Coronary artery (tissue), 2 donors: ENCODE measurements at regions not wholly inside any gene's neighbourhood (a gene's known extent, or its start where the extent isn't known, plus 50 kb on each side); places are given as distances from the start of the nearest gene placed in this dataset.

Experiments
- DNase-seq: peaks from one replicate; pipeline ENCODE4 v3.0.0-alpha.2; 2017; ENCODE audit warnings: low spot score
- H3K27ac ChIP-seq, 2 donors: fragments of 200-600 bp; sonication (generic); one replicate each; pipeline ENCODE4 v1.5.1; 2016 to 2019
- H3K4me3 ChIP-seq: fragments of 200-600 bp; sonication (generic); 2 replicates; pipeline ENCODE4 v1.5.1; 2016; ENCODE audit warnings: mild to moderate bottlenecking, moderate library complexity
- TF ChIP-seq, protein P1 (sequence below): fragments of 200-600 bp; sonication (generic); IDR thresholded peaks from one replicate; pipeline ENCODE4 v1.5.1; 2019; ENCODE audit warnings: antibody characterized with exemption

DNA sequence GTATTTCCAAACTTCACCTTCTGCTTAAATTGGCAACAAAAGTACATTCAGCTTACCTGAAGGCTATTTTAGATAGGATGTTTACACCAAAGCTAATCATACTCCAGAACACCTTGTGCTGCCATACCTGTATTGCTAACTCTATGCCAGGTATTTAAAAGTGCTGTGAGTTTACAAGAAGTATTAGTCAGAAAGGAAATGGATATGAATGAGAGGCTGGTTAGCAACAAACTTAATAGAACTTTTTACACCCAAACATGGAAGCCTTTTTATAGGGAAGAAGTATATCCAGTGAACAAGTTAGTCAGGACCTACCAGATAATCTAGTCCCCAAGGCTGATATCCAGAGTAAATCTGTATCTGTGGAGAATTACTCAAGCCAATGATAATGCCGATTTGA is 131.2 kb upstream of the SPRY1 start:
- no peak overlapping the region for H3K4me3 ChIP-seq
- DNase-seq, result no peak
- no peak overlapping the region for H3K27ac ChIP-seq
- TF ChIP-seq, protein P1, sequence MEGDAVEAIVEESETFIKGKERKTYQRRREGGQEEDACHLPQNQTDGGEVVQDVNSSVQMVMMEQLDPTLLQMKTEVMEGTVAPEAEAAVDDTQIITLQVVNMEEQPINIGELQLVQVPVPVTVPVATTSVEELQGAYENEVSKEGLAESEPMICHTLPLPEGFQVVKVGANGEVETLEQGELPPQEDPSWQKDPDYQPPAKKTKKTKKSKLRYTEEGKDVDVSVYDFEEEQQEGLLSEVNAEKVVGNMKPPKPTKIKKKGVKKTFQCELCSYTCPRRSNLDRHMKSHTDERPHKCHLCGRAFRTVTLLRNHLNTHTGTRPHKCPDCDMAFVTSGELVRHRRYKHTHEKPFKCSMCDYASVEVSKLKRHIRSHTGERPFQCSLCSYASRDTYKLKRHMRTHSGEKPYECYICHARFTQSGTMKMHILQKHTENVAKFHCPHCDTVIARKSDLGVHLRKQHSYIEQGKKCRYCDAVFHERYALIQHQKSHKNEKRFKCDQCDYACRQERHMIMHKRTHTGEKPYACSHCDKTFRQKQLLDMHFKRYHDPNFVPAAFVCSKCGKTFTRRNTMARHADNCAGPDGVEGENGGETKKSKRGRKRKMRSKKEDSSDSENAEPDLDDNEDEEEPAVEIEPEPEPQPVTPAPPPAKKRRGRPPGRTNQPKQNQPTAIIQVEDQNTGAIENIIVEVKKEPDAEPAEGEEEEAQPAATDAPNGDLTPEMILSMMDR, result no peak

DNA sequence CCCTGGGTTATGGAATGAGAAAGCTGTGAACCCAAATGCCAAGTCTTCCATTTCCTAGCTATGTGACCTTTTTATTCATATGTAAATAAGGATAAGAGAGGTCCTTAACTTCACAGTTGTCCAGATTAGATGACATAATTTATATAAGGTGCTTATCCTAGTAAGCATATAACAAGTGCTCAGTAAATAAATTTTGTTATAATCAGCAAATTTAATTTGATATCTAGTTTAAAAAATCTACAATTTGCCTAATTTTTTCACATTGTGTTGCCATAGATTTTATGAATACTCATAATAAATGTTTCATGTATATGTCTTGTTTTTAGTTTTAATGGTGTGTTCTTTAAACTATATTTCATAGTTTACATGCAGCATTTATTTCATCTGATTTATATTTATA is 130.4 kb upstream of the SPRY1 start:
- Histone ChIP-seq H3K4me3 (no peak overlapping the region), H3K27ac (no peak overlapping the region)
- TF ChIP-seq, protein P1, result no peak
- DNase-seq, result no peak

- H3K27ac ChIP-seq, result no peak overlapping the region
- DNase-seq, result no peak
- TF ChIP-seq, protein P1, result no peak
- no peak overlapping the region for H3K4me3 ChIP-seq
Observed at GRCh38 chr4:123278755-123279154, 117.8 kb upstream of the SPRY1 start.

GRCh38 chr4:123283371-123283895 is 113.2 kb upstream of the SPRY1 start:
- no peak for DNase-seq
- TF ChIP-seq, protein P1, result no peak
- Histone ChIP-seq H3K4me3 (no peak overlapping the region), H3K27ac (no peak overlapping the region)

- no peak overlapping the region for H3K4me3 ChIP-seq
- H3K27ac ChIP-seq, result peak overlapping the region in 1 of 2 donors; percentile 5
- TF ChIP-seq, protein P1, result no peak
- no peak for DNase-seq
Observed at GRCh38 chr4:123284168-123284567, 112.4 kb upstream of the SPRY1 start.

DNA sequence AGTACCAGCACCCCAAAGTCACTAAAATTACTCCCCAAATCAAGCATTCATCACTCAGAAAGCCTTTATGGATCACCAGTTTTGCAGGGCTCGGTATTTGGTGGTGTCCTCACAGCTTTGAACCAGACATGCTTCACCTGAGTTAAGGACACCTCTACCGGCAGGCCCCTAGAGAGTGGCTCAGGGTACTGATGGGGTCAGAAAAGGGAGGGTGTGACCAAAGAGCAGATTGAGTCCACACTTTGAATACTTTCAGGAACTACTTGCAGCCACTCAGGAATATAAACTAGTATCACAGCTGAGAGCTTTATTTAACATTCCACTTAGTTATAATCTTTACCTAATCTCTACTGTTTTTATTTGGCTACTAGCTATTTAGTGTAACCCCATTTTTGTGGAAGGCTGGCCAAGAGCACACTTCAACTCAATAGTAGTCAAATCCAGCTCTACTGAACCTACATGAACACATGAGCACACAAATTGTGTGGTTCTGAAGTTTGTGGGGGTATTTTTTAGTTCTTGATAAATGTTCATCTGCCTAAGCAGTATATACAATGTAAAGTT is 109.6 kb upstream of the SPRY1 start:
- H3K27ac ChIP-seq, result no peak overlapping the region
- H3K4me3 ChIP-seq, result no peak overlapping the region
- DNase-seq, result no peak
- TF ChIP-seq, protein P1, result no peak

DNA sequence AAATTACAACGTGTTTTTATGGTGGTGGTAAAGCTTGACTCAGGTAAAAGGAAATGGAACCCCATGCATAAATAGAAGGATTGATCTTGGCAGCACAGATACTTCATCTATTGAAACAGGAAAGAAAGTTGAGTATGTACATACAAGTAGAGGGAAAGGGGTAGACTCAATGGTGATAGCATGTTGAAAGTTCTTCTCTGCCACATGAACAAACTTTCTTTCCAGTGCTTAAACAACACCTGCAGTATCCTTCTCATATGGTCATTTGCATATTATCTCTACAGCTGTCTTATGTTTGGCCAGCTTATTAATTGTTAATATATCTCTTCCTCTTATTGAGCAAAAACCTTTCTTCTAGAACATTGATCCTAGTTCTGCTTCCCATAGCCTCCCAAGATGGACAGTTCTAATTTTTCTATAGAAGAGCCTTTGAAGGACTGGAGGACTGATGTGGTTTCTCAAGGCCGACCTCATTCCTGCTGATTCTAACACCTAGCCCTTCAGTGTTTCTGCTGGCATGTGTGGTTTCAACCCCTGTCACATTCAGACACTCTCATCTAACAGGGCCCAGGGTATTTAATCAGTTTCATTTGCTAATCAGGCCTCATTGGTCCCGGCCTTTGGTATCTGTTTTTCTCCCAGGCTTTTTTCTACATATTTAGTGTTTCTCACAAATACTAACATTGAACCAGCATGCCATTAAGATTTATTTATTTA is 108.1 kb upstream of the SPRY1 start:
- Histone ChIP-seq H3K4me3 (no peak overlapping the region), H3K27ac (no peak overlapping the region)
- DNase-seq, result no peak
- TF ChIP-seq, protein P1, result no peak
